Endothelial cell of umbilical vein (primary cell): ENCODE measurements at regions not wholly inside any gene's neighbourhood (a gene's known extent, or its start where the extent isn't known, plus 50 kb on each side); places are given as distances from the start of the nearest gene placed in this dataset.

Source experiments
- BruUV-seq: library from RNA; stranded (reverse); fragments of 400-500 nt; replicated peaks from 2 replicates; lab custom pipeline; 2021; lab: Mats Ljungman, UMichigan
- CTCF ChIA-PET: fragments of 300-600, 350-600 bp; sonication (Branson Sonifier 250); formaldehyde crosslinking; loops from one replicate; lab custom pipeline; 2021; ENCODE audit warnings: antibody characterized with exemption, inconsistent platforms; lab: Charles Lee
- POLR2A ChIA-PET: fragments of 300-600, 350-600 bp; sonication (Branson Sonifier 250); formaldehyde crosslinking; loops from one replicate; lab custom pipeline; 2021; ENCODE audit warnings: antibody characterized with exemption, inconsistent platforms; lab: Charles Lee
- DNase-seq: peaks from one replicate; pipeline ENCODE4 v3.0.0-alpha.2; 2011; ENCODE audit warnings: low read depth, low spot score
- FAIRE-seq: peaks from 2 replicates; lab custom pipeline; 2011; peaks lifted over from hg19 to GRCh38; lab: Jason Lieb, UNC
- H2AFZ ChIP-seq: 2 replicates; pipeline ENCODE4 v1.6.0; 2012; ENCODE audit warnings: low read depth, low read length, control low read depth, inconsistent platforms
- H3K27ac ChIP-seq: 2 replicates; pipeline ENCODE4 v1.5.1; 2011; ENCODE audit warnings: low read depth, mild to moderate bottlenecking, control low read depth, low read length, moderate library complexity; ENCODE audit not compliant: insufficient read depth
- H3K27me3 ChIP-seq, 2 experiments: 2 replicates each; pipeline versions ENCODE4 v1.6.0 to v1.6.1; 2011; ENCODE audit warnings: low read length in 2 of 2, mixed read lengths in 1 of 2; ENCODE audit not compliant: control insufficient read depth in 2 of 2, insufficient read depth in 2 of 2
- H3K36me3 ChIP-seq, 2 experiments: 2 replicates in 1 of 2; 3 replicates in 1 of 2; pipeline ENCODE4 v1.5.1; 2011; ENCODE audit warnings: low read length in 2 of 2, mild to moderate bottlenecking in 1 of 2, moderate library complexity in 1 of 2; ENCODE audit not compliant: control insufficient read depth in 2 of 2, insufficient read depth in 2 of 2; ENCODE audit errors: extremely low read depth in 1 of 2
- H3K4me1 ChIP-seq: 3 replicates; pipeline ENCODE4 v1.5.1; 2011; ENCODE audit warnings: mild to moderate bottlenecking, low read length; ENCODE audit not compliant: control insufficient read depth, insufficient read depth; ENCODE audit errors: extremely low read depth
- H3K4me2 ChIP-seq: 2 replicates; pipeline ENCODE4 v1.6.1; 2011; ENCODE audit warnings: low read length, control low read depth, mixed read lengths; ENCODE audit not compliant: insufficient read depth
- H3K4me3 ChIP-seq, 3 experiments: fragments of 200-600 bp in 1 of 3; sonication (generic), shearing (Covaris generic) in 1 of 3; replicated peaks in 1 of 3; 2 replicates each; pipeline ENCODE4 v1.5.1; 2011 to 2016; ENCODE audit warnings: control low read depth in 3 of 3, low read length in 3 of 3, mild to moderate bottlenecking in 2 of 3, inconsistent platforms in 1 of 3, low read depth in 1 of 3, moderate library complexity in 1 of 3; ENCODE audit not compliant: insufficient read depth in 1 of 3
- H3K79me2 ChIP-seq: 2 replicates; pipeline ENCODE4 v1.6.0; 2012; ENCODE audit warnings: low read length, inconsistent platforms; ENCODE audit not compliant: control insufficient read depth, insufficient read depth
- H3K9ac ChIP-seq: replicated peaks from 2 replicates; pipeline ENCODE3; 2011; ENCODE audit warnings: low read length, control low read depth; ENCODE audit not compliant: insufficient read depth; ENCODE audit errors: extremely low read depth
- H3K9me1 ChIP-seq: replicated peaks from 3 replicates; pipeline ENCODE4 v1.6.0; 2011; ENCODE audit warnings: mild to moderate bottlenecking, low read length; ENCODE audit not compliant: control insufficient read depth, insufficient read depth; ENCODE audit errors: extremely low read depth
- H3K9me3 ChIP-seq: replicated peaks from 2 replicates; pipeline ENCODE4 v1.5.1; 2012; ENCODE audit warnings: low read length, inconsistent platforms; ENCODE audit not compliant: control insufficient read depth, insufficient read depth
- H4K20me1 ChIP-seq: replicated peaks from 2 replicates; pipeline ENCODE3; 2011; ENCODE audit warnings: mild to moderate bottlenecking, low read length; ENCODE audit not compliant: control insufficient read depth, insufficient read depth; ENCODE audit errors: extremely low read depth
- CTCF ChIP-seq, 2 donors: IDR thresholded peaks; 1 replicate in 1 of 2; 2 replicates in 1 of 2; pipeline ENCODE4 v1.5.1; 2011; ENCODE audit warnings: low read length in 2 of 2, mild to moderate bottlenecking in 2 of 2, moderate library complexity in 2 of 2, control low read depth in 1 of 2, inconsistent platforms in 1 of 2, low read depth in 1 of 2; ENCODE audit not compliant: insufficient read depth in 1 of 2; ENCODE audit errors: extremely low read depth in 1 of 2
- EZH2 ChIP-seq: IDR thresholded peaks from 2 replicates; pipeline ENCODE4 v1.6.1; 2012; ENCODE audit warnings: borderline replicate concordance, low read depth, mild to moderate bottlenecking, moderate library complexity, low read length, inconsistent platforms; ENCODE audit not compliant: severe bottlenecking
- FOS ChIP-seq: IDR thresholded peaks from 2 replicates; pipeline ENCODE4 v1.6.1; 2011; ENCODE audit warnings: mild to moderate bottlenecking, low read length, moderate library complexity, borderline replicate concordance; ENCODE audit not compliant: insufficient read depth
- GATA2 ChIP-seq: IDR thresholded peaks from 2 replicates; pipeline ENCODE4 v1.7.0; 2011; ENCODE audit warnings: low read depth, mild to moderate bottlenecking, moderate library complexity, mixed read lengths, low read length; ENCODE audit not compliant: insufficient read length, insufficient read depth
- JUN ChIP-seq: IDR thresholded peaks from 2 replicates; pipeline ENCODE4 v1.6.1; 2011; ENCODE audit warnings: borderline replicate concordance, low read depth; ENCODE audit not compliant: insufficient read length, insufficient read depth
- MYC ChIP-seq: IDR thresholded peaks from one replicate; pipeline ENCODE4 v1.6.1; 2011; ENCODE audit warnings: mild to moderate bottlenecking, low read depth, low read length
- POLR2A ChIP-seq: IDR thresholded peaks from 2 replicates; pipeline ENCODE4 v1.6.1; 2012; ENCODE audit warnings: low read depth, mild to moderate bottlenecking, control low read depth, low read length
- POLR2AphosphoS5 ChIP-seq: IDR thresholded peaks from 2 replicates; pipeline ENCODE4 v1.6.1; 2012; ENCODE audit warnings: low read depth, mild to moderate bottlenecking, control low read depth, low read length, moderate library complexity; ENCODE audit not compliant: insufficient read depth
- dilution Hi-C: fragments of 300-500 bp; cut with MboI; formaldehyde crosslinking; loops from one replicate; pipeline ENCODE4 v1.15.0; 2019; ENCODE audit warnings: low sequenced_read_pairs; ENCODE audit not compliant: extremely low pct_ligation_motif_present
- intact Hi-C: fragments of 100-400 bp; cut with micrococcal nuclease; formaldehyde crosslinking; loops from one replicate; pipeline ENCODE4 v1.10.0; 2022
- TF ChIP-seq, protein P1 (sequence below): IDR thresholded peaks from 2 replicates; pipeline ENCODE4 v1.6.1; 2011; ENCODE audit not compliant: insufficient read depth, insufficient read length

DNA sequence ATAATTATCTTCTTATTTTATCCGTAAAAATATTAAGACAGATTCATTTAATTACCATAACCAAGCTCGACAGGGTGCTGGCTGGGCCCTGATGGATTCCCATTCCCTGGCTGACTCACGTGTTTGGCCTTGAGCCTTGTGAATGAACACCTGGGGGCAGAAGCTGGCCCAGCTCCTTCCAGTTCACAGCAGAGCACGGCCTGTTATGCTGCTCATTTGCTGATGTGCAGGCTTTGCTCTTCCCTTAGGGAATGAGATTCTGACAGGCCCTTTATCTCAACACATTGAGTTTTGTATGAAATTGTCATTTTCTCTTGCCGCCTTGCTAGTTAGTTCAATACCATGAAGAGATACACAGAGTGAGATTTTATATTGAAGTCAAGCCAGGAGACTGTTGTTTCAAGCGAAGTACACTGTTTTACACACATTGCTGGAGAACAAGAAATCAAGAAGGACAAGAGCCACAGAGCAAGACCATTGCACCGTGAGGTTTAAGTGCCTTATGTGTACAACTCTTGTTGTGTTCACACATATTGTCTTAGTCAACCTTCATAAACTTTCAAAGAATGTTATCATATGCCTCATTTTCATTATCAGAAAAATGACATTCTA is 1583.3 kb downstream of the STIM2 start:
- H3K36me3 ChIP-seq = no peaks in the 10 kb centered on the region
- BruUV-seq = no TSS peak
- DNase-seq = no peak
- H3K79me2 ChIP-seq = no peaks in the 10 kb centered on the region
- POLR2A ChIA-PET = no interaction called here
- dilution Hi-C loops = no loop called here
- no peaks in the 10 kb centered on the region for H3K9me3 ChIP-seq
- TF ChIP-seq POLR2A = no peak
- TF ChIP-seq FOS = no peak
- TF ChIP-seq POLR2AphosphoS5 = no peak
- no peak for TF ChIP-seq CTCF (IDR thresholded peaks at IDR 0.05; ENCODE audit: extremely low read depth in 1 of 2, insufficient read depth in 1 of 2, low read depth in 1 of 2, low read length in 2 of 2)
- no peak for TF ChIP-seq GATA2
- TF ChIP-seq EZH2 = no peak
- TF ChIP-seq JUN = no peak
- TF ChIP-seq MYC = no peak
- TF ChIP-seq, protein P1, sequence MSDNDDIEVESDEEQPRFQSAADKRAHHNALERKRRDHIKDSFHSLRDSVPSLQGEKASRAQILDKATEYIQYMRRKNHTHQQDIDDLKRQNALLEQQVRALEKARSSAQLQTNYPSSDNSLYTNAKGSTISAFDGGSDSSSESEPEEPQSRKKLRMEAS = no peak
- no peak overlapping the region for H3K27ac ChIP-seq
- no peaks in the 10 kb centered on the region for H3K27me3 ChIP-seq
- H3K4me2 ChIP-seq = no peak overlapping the region
- H3K9me1 ChIP-seq = no peaks in the 10 kb centered on the region
- no peak for FAIRE-seq
- H2AFZ ChIP-seq = no peak overlapping the region
- H3K4me1 ChIP-seq = peaks cover 2% of the 10 kb centered on the region
- no peak overlapping the region for H3K9ac ChIP-seq
- CTCF ChIA-PET = interaction anchor here (1.5 kb wide), 1 partner anchor 8 kb away, joined by 4 read pairs; no protein-coding TSS in a partner anchor
- no peaks in the 10 kb centered on the region for H4K20me1 ChIP-seq
- H3K4me3 ChIP-seq = no peak overlapping the region
- intact Hi-C loops = no loop called here
